GM19025 (cell line): ENCODE measurements at regions not wholly inside any gene's neighbourhood (a gene's known extent, or its start where the extent isn't known, plus 50 kb on each side); places are given as distances from the start of the nearest gene placed in this dataset.
A peak's percentile ranks its signal among the peaks of the same experiment; 100 is the strongest.
"Not testable (repeated sequence)": the region's sequence is repeated elsewhere in the genome, so short reads cannot be mapped to it uniquely, and the experiment has no call there.

Experiments
- ATAC-seq: cut with Tn5 transposase; IDR thresholded peaks from one replicate; pipeline ENCODE4 v1.9.1; 2021; ENCODE audit warnings: mild to moderate bottlenecking, low read depth, moderate library complexity; ENCODE audit not compliant: unreplicated experiment

DNA sequence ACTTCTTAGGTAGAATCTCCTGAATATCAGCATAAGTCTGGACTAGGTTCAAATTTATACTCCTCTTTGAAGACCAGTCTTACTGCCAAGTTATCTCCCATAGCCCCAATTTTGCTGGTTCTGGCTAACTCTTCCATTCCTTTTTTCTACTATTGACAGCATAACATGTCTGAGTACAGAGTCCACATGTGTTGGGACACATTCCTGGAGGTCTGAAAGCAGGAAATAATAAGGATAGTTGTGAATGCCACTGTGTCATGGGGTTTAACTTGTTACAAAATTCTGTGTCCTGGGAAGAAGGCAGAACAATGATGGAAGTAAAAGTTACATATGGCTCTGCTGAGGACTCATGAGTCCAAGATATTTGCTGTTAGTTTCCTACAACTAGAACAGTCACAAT lies 57.4 kb upstream of the ZBTB20 start:
- no peak for ATAC-seq

- ATAC-seq, result peak; percentile 46
Measured at GRCh38 chr3:115208066-115208750, 61.1 kb upstream of the ZBTB20 start.

GRCh38 chr3:115211810-115212492 lies 64.9 kb upstream of the ZBTB20 start:
- no peak for ATAC-seq

DNA sequence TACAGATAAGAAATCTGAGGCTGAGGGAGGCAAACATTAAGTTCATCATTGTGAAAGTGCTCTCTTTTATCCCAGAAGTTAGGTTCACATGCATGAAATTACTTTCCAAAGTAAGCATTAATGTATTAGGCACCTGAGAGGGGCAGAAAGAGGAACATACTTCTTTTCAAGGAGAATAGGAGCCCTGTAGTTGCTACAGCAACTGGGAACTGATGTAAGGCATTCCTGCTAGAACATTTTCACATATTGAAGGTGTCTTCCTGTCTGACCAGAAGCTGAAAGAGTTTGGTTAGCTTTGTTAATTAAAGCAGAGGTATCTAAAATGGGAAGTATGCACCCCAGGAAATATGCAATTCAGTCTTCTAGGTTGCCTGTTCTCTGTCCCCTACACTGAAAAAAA lies 65.5 kb upstream of the ZBTB20 start:
- no peak for ATAC-seq

- ATAC-seq, result not testable (repeated sequence)
Measured at GRCh38 chr3:115213052-115213451, 66.0 kb upstream of the ZBTB20 start.

GRCh38 chr3:115217292-115217677 lies 70.2 kb upstream of the ZBTB20 start:
- no peak for ATAC-seq

DNA sequence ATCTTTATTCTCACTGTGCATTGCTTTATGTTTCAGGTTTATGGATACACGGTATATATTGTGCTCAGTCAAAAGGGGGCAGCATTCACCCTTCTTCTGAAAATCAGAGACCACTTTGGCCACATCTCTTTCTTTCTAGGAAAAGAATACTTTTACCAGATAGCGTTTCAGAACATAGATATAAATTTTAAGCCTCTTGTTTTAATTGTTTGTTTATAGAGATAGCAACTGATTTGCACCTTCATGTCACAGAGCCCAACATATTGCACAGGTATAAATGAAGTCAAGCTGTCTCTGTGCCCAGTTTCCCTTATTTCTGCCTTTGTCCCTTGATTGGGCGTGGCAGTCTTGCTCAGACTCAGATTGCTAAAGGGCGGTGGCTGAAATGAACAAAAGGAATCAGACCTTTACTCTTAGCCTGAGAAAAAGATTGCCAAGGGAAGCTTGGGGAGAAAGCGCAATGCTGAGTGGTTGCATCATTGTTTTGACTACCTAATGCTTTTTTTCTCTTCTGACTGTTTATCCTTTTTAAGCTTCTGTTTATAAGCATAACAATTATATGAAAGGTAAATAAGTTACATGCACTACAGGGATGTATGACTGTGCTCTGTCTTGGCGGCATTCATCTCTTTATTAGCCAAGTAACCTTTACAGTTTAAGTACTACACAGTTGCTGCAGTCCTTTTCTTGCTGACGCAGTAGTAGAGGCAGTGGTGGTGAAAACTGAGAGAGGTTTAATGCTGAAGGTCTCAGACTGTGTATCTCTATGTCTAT lies 70.8 kb upstream of the ZBTB20 start:
- ATAC-seq, result no peak

- ATAC-seq, result no peak
Measured at GRCh38 chr3:115218859-115219258, 71.8 kb upstream of the ZBTB20 start.

- no peak for ATAC-seq
Measured at GRCh38 chr3:115224687-115225086, 77.6 kb upstream of the ZBTB20 start.

DNA sequence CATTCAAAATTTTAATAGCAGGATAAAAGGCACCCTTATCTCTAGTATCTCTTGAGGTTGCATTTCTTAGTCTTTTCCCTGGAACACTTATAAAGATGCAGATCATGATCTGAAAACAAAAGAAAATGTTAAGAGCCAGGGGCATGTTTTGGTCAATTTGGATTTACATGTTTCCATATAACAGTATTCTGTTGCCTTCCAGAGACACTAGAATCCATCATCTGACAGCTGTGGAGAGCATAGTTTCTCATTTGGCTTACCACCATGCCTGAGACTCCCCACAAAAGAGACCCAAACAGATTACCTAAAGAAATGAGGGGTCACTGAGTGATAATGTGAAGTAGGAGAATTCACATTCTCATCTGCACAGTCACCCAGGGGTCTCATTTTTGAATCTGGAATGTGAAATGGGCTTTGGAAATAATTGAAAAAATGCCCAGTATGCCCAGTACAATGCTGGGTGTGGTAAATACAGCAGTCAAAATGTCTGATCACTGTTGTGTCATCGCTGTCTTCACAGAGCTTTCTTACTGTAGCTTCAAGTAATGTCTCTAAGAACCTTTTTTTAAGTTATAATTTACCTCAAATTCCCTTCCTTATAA lies 79.9 kb upstream of the ZBTB20 start:
- no peak for ATAC-seq

DNA sequence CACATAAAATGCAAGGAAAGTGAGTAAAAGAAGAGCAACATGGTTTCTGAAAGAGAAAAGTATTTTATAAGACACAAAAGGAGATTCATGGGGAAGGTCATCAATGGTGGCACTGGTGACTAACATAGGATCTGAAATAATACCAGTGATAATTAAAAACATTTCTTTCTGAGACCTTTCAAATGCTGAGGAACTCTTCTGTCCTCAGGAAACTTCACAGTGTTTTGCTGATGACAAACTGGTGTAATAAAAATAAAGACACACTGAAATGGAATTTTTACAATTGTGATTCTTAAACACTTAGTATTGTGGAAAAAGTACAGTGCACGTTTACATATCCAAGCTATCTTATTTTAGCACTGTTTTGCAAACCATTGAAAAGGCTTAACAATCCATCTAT lies 80.4 kb upstream of the ZBTB20 start:
- no peak for ATAC-seq

DNA sequence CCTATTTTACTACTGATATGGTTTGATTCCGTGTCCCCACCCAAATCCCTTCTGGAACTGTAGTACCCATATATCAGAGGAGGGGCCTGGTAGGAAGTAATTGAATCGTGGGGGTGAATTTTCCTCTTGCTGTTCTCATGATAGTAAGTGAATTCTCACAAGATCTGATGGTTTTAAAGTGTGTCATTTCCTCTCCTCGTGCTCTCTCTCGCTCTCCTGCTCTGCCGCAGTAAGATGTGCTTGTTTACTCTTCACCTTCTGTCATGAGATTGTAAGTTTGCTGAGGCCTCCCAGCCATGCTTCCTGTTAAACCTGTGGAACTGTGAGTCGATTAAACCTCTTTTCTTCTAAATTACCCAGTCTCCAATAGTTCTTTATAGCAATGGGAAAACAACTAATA lies 81.2 kb upstream of the ZBTB20 start:
- no peak for ATAC-seq

DNA sequence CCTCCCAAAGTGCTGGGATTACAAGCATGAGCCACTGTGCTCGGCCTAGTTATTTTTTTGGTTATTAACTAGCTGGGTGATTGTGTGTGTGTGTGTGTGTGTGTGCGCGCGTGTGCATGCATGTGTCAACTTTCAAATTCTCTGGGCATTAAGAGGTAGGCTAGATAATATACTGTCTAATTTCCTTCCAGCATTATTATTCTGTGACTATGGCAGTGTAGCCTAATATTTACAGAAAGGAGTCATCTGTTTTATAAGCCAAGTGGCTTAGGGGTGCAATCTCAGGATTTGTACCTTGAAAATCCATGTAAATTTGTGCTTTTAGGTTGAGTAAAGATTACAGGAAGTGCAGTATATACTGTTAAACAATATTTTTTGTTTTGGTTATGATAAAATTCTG lies 85.1 kb upstream of the ZBTB20 start:
- no peak for ATAC-seq

DNA sequence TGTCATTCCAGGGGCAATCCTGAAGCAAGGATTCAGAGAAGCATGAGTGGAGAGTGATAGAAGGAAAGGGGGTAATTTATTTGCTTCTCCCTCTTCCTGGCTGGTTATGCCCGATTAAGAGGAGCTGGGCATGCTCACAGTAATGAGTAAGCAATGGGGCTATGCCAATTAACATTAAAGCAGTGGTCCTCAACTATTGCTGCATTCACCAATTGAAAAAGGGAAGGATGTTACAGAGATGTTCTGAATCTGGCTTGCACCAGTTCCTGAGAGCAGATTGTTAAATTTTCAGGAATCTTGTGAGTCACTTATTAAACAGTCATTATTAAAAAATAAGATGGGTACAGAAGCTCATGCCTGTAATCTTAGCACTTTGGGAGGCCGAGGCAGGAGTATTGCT lies 85.9 kb upstream of the ZBTB20 start:
- no peak for ATAC-seq

DNA sequence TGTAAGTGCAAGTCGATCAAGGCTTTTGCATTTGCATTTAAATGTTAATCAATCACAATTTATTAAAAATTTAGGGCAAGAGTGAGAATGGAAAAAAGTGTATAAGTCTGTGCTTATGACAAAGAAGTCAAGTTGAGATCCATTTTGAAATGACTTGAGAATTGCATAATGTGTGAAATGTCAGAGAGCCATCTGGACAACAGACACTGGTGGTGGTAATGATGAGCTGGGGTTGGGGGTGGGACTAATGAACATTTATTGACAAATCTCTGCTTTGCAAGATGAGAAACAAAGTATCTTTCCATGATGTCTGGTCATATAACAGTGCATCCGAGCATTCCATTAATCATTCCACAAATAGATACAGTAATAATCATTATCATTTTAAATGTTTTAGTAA lies 89.4 kb upstream of the ZBTB20 start:
- no peak for ATAC-seq

DNA sequence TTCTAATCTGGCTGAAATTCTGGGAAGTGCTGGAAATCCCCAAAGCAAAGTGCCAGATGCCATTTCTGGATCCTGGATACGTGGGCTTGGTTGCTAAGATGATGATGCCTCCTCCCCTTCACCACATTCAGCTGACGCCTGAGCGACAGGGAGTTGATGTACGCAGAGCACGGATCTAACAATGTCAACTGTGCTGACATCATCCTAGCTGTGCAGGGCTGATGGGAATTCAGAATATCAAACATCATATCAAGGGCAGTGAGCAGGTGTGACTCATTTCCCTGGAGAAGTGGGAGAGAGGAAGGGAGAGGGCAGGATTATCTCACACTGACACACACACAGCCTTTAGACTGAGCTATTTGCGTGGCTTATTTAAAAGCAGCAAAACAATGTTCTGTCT lies 92.6 kb upstream of the ZBTB20 start:
- no peak for ATAC-seq

GRCh38 chr3:115244350-115244749 lies 97.3 kb upstream of the ZBTB20 start:
- no peak for ATAC-seq

DNA sequence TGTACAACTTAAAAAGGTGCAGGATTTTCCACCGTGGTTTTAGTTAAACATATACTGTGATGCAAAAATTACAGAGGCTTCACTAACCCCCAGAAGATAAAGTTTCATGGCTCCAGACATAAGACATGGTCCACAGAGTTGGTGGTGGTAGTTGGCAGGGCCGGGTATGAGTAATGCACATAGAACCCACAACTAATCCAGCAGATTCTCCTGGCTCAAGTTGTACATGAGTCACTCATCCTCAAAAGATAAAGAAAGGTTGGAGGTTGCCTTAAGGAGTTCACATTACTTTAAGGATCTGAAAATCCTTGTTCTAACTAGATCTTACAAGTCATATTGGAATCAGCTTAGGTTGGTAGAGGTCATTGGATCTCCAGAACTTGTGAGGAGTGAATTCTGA lies 98.3 kb upstream of the ZBTB20 start:
- ATAC-seq, result no peak

- ATAC-seq, result no peak
Measured at GRCh38 chr3:115245899-115246298, 98.8 kb upstream of the ZBTB20 start.

DNA sequence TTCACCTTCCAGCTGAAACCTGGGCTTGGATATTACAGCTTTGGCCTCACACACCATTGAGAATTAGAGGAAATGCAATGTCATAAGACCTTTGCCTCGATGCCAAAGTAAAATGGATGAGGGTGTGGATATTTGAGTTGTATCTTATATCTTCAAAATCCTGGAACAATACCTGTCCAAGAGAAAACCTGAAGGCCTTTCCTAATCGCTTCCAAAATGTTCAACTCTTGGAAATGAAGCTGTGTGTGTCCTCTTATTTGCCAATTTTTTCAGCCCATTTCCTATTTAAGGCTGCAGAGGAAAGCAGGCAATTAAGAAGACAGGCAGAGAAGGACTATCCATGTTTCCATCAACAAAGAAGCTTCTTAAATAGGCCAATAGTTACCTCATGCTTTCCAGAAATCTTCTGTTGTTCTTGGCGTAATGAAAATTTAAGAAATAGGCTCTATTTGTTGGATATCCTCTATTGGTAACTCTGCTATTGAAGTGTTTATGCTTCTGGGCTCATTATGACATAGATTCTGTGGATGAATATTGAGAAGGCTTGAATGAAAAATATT lies 99.5 kb upstream of the ZBTB20 start:
- no peak for ATAC-seq

DNA sequence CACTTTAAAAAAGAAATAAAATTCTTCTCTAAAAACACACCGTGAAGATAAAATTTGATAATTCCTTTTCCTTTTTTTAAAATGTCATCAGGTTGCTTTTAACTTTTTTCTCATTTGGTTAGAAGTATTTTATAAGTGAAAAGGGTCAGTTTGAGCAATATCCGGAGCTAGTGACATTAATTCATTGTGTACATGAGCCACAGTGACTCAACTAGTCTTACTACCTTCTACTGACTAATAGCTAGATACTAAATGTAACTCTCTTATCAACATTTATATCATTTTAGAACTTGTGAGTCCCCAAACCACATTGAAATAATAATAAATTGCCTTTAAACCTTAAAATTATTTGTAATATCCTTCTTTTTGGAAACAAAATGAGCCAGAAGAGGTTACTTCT lies 101.2 kb upstream of the ZBTB20 start:
- no peak for ATAC-seq
